ENCODE measurements at regions not wholly inside any gene's neighbourhood (a gene's known extent, or its start where the extent isn't known, plus 50 kb on each side); places are given as distances from the start of the nearest gene placed in this dataset.
"Not testable (repeated sequence)": the region's sequence is repeated elsewhere in the genome, so short reads cannot be mapped to it uniquely, and the experiment has no call there.

DNA sequence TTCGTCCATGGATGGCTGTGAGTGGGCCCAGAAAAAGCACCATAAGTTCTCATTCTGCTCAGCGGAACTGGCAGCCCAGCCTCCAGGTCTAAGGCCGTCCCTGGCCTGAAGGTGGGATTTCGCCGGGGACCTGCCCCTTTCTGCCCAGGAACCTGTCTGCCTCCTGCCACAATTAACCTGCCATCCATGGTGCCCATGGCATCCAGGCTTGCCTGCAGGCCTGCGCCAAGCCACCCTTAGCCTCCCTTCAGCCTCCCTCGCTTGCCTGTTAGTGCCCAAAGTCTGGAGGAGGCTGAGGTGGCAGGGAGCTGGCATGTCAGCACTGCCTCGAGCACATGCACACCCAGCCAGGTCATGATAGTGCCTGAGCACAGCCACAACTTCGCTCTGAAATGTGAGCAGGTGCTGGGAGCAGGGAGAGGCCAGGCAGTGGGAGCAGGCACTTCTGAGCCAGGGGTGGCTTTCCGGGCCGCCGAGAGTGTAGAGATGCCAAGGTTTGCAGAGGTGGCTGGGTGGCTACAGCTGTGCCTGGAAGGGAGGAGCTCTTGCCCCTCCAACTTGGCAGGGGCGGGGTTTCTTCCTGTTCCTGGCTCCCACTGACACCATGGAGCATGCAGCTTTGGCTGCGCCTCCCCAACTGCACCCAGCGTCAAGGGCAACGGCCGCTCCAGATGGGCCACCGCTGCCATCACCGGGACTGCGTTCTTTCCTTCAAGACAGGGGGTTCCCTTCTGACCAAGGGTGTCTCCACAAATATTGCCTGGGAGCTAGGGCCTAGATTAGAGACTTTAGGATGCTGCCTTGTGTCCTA, 648.9 kb upstream of the VRK2 start:
- DNase-seq (ENCODE audit: low read depth in 4 of 4, low spot score in 3 of 4) = no peak

DNA sequence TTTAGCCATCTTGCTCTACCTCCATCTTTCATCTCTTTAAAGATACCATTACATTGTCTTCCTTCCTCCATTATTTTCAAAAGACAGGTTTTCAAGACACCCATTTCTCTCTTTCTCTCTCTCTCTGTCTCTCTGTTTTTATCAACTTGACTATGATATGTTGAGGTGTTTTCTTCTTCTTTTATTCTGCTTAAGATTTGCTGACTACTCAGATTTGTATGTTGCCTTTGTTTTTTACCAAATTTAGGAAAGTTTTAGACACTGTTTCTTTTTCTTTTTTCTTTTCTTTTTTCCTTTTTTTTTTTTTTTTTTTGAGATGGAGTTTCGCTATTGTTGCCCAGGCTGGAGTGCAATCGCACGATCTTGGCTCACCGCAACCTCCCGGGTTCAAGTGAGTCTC, 647.5 kb upstream of the VRK2 start:
- no peak for DNase-seq (ENCODE audit: low read depth in 4 of 4, low spot score in 3 of 4)

DNA sequence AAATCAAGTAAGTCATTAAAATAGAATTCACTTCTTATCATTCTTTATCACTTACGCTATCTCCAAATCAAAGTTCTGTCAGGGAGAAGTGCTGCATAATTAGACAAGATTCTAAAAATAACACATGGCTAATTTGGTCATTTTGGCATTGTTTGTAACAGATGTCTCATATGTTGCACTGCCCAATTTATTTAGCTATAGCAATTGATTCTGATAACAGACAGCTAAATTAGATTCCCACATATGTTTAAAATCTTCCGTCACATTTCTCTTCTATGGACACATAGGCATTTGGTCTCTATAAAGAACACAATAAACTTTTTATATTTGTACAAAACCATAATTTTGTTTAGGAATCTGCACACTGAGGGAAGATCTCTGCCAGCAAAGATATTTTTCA, 644.5 kb upstream of the VRK2 start:
- DNase-seq (ENCODE audit: low read depth in 4 of 4, low spot score in 3 of 4) = no peak

DNA sequence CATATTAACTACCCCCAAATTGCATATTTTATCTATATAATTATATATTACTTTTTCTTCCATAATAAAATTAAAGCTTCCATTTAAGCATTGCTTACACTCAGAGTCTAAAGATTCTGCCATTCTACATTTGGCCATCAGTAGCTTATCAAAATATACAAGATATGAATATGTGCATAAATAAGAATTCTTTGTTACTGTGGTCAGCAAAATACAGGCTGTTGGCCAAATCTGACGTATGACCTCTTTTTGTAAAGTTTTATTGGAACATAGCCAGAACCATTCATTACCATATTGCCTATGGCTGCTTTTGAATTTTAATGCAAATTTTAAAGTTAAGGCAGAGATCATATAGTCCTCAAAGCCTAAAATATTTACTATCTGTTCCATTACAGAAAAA, 643.9 kb upstream of the VRK2 start:
- DNase-seq (ENCODE audit: low read depth in 4 of 4, low spot score in 3 of 4) = no peak

DNA sequence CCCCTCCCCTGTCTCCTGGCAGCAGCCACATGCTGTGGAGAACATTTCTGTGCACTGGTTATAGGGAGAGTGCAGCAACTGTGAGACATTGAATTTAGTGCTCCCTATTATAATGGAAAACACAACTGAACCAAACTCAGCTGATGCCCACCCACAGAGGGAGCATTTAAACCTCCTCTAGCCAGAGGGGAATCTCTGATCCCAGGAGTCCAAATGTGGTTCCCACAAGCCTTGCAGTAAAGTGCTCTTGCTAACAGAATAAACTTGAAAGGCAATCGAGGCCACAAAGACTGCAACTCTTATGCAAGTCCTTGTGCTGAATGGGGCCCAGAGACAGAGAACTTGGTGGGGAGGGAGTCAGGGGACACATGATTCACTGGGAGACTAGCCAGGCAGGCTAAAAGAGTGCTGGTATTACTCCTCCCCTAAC, 638.8 kb upstream of the VRK2 start:
- no peak for DNase-seq (ENCODE audit: low read depth in 4 of 4, low spot score in 3 of 4)

DNA sequence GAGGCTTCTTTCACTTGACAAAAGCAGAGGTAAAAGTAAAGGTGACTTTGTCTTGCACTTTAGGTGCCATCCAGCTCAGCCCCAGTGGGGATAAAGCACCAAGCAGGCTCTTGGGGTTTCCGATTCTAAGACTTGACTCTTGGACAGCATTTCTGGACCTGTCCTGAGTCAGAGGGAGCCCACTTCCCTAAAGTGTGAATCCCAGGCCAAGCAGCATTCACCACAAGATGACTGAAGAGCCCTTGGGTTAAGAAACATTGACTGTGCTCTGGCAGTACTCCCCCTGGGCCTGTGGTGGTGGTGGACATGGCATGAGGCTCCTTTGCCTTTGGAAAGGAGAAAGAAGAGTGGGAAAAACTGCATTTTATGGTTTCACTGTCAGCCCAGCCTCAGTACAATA, 638.0 kb upstream of the VRK2 start:
- no peak for DNase-seq (ENCODE audit: low read depth in 4 of 4, low spot score in 3 of 4)

DNA sequence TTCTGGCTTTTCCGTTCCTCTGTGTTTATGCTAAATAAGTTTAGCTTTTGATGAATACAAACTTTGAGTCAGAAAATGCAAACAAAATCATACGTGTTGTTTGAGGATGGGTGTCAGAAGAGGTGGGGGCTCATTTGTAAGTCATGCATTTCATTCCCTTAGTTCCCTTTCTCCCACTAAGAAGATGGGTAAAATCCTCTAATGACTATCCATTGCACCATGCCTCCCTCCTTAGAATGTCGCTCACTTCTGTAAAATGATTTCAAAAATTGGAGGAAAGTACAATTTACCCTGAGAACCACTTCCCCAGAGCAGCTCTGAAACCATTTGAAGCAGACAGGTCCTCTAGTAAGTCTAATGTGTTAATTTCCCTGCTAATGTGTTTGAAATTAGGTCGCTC, 629.6 kb upstream of the VRK2 start:
- no peak for DNase-seq (ENCODE audit: low read depth in 4 of 4, low spot score in 3 of 4)

DNA sequence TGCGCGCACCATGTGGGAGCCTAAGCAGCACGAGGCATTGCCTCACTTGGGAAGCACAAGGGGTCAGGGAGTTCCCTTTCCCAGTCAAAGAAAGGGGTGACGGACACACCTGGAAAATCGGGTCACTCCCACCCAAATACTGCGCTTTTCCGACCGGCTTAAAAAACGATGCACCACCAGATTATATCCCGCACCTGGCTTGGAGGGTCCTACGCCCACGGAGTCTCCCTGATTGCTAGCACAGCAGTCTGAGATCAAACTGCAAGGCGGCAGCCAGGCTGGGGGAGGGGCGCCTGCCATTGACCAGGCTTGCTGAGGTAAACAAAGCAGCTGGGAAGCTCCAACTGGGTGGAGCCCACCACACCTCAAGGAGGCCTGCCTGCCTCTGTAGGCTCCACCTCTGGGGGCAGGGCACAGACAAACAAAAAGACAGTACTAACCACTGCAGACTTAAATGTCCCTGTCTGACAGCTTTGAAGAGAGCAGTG, 627.7 kb upstream of the VRK2 start:
- not testable (repeated sequence) for DNase-seq (ENCODE audit: low read depth in 4 of 4, low spot score in 3 of 4)

DNA sequence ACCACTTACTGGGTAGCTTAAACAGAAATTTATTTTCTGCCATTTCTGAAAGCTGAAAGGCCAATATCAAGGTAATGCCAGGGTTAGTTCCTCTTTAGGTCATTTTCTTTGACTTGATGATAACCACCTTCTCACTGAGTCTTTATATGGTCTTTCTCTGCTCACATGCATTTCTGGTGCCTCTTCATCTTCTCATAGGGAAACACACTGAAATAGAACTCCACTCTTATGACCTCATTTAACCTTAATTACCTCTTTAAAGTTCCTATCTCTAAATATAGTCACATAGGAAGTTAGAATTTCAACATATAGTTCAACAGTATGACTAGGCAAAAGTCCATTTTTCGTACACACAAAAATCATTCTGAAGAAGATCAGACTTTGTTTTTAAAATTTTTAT, 616.8 kb upstream of the VRK2 start:
- DNase-seq (ENCODE audit: low read depth in 4 of 4, low spot score in 3 of 4) = no peak

DNA sequence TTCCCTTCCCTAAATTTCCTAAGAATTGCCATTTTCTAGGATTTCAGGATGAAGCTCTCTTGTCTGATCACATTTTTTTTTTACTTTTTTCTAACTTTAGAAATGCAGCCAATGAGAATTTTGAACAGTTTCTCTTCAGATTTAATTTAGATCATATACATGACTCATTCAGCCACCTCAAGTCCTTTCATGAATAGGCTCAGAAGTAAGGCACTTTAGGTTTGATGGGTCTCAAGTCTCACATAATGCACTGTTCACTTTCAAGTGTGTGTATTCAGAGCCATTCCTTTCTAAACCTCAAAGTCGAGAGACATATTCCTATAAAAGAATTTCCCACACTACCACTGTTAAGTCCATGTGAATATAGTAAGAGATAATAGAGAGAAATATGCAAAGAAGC, 614.1 kb upstream of the VRK2 start:
- no peak for DNase-seq (ENCODE audit: low read depth in 4 of 4, low spot score in 3 of 4)

DNA sequence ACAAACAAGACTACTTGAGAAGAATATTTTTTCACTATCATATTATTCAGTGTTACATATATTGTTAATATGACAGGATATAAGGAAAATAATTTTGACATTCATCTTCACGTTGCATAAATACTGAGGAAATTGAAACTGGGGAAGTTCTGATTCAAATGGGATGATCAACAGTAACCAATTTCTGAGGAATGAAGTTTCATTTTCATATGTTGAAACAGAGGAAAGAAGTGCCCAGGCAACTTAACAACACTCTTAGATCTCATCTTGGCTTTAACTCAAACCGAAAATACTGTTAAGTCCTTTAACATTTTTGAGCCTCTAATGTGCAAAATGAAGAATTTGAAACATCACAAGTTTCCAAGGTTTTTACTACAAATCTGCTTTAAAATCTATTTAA, 612.2 kb upstream of the VRK2 start:
- no peak for DNase-seq (ENCODE audit: low read depth in 4 of 4, low spot score in 3 of 4)

DNA sequence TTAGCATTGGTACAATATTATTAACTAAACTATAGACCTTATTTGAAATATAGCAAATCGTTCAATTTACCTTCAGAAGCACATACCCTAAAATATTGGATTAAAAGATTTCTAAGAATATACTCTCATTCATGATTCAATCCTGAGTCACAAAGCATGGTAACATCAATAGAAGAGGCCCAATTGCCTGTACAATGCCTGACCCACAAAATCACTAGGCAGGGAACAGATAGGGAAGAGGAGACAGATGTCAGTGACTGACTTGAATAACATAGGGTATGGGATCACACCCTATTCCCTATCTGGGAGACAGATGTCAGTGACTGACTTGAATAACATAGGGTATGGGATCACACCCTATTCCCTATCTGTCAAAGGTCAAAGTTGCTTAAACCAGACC, 611.6 kb upstream of the VRK2 start:
- DNase-seq (ENCODE audit: low read depth in 4 of 4, low spot score in 3 of 4) = no peak

DNA sequence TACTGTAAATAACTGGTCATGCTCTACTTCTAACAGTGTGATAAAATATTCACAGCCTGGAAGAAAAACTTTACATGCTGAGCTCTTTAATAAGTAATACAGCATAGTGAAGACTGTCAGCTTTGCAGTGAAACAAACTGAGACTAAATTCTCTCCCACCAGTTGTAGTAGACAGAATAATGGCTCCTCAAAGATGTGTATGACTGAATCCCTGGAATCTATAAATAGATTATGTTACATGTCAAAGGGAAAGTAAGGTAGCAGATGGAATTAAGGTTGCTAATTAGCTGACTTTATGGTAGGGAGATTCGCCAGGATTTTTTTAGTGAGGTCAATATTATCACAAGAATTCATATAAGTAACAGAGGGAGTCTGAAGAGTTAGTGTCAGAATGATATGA, 609.5 kb upstream of the VRK2 start:
- no peak for DNase-seq (ENCODE audit: low read depth in 4 of 4, low spot score in 3 of 4)

DNA sequence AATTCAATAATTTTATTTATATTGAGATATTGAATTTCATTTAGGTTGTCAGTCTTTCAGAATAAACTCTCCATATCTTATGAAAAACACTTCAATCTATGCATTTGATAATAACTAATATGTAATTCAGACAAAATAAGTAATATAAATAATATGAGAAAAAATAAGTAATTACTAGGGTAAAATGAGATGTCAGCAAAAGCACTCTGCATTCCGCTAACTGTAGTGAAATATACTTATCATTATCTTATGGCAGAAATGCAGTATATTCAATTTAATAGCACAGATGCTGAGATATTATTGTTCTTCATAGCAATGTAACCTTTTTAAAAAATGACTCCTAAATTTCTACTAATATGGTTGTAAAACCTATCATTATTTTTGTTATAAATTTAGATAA, 606.2 kb upstream of the VRK2 start:
- DNase-seq (ENCODE audit: low read depth in 4 of 4, low spot score in 3 of 4) = no peak

DNA sequence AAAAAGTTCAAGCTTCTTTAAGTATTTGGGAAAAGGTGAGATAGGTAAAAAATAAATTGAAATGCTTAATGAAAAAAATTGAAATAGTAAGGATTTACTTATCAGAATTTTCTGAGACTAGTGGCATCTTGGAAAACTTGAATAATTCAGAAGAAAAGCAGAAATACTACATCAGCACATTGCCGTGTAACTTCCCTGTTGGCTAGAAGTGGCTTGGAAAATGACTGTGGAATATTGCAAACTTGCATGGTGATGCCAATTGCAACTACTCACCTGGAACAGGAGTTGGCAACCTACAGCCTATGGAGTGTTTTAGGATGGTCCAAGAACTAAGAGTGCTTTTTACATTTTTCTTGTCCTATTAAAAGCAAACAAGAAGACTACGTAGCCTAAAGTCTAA, 603.5 kb upstream of the VRK2 start:
- no peak for DNase-seq (ENCODE audit: low read depth in 4 of 4, low spot score in 3 of 4)

DNA sequence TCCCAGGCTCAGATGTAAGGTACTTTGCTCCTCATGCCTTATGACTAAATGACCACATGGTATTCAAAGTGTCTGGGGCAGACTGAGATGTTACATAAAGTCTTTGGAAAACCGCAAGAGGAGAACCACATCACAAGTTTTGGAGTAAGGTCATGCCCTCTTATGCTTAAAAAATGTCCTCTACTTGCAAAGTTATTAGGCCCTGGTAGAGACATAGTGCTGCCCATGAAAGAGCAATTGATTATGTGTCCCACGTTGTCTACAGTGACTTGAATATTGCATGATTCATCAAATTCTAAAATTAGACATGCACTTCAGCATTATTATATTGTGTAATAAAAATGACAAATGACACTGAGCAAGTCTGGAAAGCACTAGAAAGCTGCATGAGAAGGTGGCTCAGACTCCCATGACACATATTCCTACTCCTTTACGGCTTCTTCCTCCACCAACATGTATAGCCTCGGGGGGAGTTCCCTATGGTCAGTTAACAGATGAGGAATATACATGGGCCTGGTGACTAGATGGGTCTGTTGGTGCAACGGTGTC, 602.6 kb upstream of the VRK2 start:
- DNase-seq (ENCODE audit: low read depth in 4 of 4, low spot score in 3 of 4) = no peak

DNA sequence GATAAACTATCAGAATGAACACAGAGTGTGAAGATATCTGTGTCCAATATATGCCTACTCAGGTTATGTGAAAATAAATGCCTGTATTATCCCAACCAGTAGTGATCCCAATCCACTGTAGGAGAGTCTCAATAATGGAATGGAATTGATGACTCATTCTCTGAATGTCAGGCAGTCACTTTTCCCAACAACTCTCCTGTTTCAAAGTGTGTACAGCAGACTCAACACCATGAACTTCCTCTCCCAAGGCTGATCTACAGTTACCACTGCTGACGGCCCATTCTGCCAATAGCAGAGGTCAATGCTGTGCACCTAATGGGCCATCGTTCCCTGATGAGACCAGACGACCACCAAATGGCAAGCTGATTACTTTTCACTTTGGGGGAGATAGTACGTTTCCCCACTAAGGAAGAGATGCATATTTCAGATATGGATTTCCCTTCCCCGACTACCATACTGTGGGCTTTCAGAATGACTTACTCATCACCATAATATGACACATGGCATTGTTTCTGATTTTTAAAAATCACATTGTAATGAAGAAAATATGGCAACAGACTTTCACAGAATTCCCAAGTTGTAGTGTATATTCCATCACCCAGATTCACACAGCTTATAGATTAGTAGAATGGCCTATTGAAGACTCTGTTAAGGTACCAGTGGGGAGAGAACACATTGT, 601.7 kb upstream of the VRK2 start:
- DNase-seq (ENCODE audit: low read depth in 4 of 4, low spot score in 3 of 4) = no peak

DNA sequence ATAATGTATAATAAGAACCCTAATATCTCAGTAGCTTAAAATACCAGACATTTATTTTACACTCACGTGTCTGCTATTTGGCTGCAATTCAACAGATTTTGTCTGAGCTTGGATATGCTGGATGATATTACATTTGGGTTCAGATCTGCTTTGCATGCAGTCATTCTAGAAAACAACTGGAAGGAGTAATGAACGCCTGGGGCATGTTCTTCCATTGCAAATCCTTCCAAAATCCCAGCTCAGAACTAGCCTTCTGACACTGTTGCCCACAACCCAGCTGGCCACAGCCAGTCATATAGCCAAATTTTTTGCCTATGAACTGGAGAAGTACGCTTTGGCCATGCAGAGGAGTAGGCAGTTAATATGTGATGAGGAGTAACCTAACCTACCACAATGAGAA, 597.8 kb upstream of the VRK2 start:
- no peak for DNase-seq (ENCODE audit: low read depth in 4 of 4, low spot score in 3 of 4)

DNA sequence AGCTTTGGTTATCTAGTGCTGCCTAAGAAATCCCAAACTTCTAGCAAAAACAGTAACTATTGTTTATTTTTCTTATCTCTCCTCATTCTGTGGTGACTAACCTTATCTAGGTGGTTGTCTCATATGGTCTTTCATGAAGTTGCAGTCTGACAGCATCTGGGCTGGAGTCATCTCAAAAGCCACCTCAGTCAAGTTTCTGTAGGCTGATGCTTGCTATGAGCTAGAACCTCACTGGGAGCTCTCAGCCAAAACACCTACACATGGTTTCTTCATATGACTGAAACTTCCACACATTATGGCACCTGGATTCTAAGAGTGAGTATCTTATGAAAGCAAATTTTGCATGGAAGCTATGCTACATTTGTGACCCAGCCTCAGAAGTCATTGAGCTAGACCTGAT, 596.4 kb upstream of the VRK2 start:
- no peak for DNase-seq (ENCODE audit: low read depth in 4 of 4, low spot score in 3 of 4)

DNA sequence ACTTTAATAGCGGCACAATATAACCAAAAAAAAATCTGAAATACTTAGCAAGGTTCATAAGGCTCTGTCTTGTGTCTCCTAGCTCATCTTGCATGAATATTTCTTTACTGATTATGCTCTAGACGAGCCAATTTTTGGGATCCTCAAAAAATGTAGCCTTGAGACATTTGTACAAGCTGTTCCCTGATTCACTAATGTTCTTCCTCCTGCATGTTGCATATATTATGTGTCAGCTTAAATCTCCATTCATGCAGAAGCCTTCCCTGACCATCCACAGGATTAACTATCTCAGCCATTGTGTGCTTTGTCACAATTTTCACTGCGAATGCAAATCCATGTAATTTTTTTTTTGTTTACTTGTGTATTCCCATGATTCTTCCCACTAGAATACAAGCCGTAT, 594.0 kb upstream of the VRK2 start:
- DNase-seq (ENCODE audit: low read depth in 4 of 4, low spot score in 3 of 4) = no peak

DNA sequence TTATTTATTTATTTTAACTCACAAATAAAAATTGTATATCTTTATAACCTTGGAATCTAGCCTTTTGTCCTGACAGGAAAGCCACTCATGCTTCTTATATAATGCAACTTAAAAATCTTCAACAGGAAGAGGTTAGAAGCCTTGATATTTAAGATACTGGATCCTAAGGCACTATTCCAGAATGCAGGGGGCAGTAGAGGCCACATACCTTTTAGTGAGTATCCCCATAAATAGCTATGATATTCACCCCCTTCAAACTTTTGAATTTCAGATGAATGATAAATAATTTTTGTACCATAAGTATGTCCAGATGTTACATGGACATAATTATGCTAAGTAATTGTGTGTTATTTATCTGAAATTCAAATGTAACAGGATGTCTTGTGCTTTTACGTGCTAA, 592.7 kb upstream of the VRK2 start:
- no peak for DNase-seq (ENCODE audit: low read depth in 4 of 4, low spot score in 3 of 4)
